ENCODE measurements at regions not wholly inside any gene's neighbourhood (a gene's known extent, or its start where the extent isn't known, plus 50 kb on each side); places are given as distances from the start of the nearest gene placed in this dataset.

GRCh38 chr5:28926422-28926821 is 1888.0 kb upstream of the CDH9 start:
- no peak for TF ChIP-seq CTCF (IDR thresholded peaks at IDR 0.05)
- no peak for TF ChIP-seq POLR2A (IDR thresholded peaks at IDR 0.05)

Measured in body of pancreas (tissue), 4 donors.